T-cell (primary cell): ENCODE measurements at regions not wholly inside any gene's neighbourhood (a gene's known extent, or its start where the extent isn't known, plus 50 kb on each side); places are given as distances from the start of the nearest gene placed in this dataset.

Experiments used
- ATAC-seq, 4 experiments: fragments of 200-7000 bp in 3 of 4; fragments of 150-1000 bp in 1 of 4; cut with Tn5 transposase; replicated peaks in 1 of 4; 1 replicate in 3 of 4; 2 replicates in 1 of 4; pipeline ENCODE4 v1.10.0; 2021; ENCODE audit warnings: moderate library complexity in 3 of 4, mild to moderate bottlenecking in 2 of 4, moderate number of reproducible peaks in 1 of 4
- CTCF ChIA-PET, 2 donors: fragments of 300-600 bp; sonication (Branson Sonifier 250); formaldehyde crosslinking; loops; one replicate each; lab custom pipeline; 2022; ENCODE audit warnings: antibody characterized with exemption in 2 of 2; lab: Charles Lee
- POLR2A ChIA-PET, 2 donors: fragments of 300-600 bp; sonication (Branson Sonifier 250); formaldehyde crosslinking; loops; one replicate each; lab custom pipeline; 2022; ENCODE audit warnings: antibody characterized with exemption in 2 of 2; lab: Charles Lee
- DNase-seq, 35 experiments: peaks; one replicate each; pipeline versions ENCODE4 v3.0.0 to v3.0.0-alpha.2; 2013 to 2023
- H3K27ac ChIP-seq: one replicate; pipeline ENCODE4 v1.5.1; 2013; ENCODE audit warnings: low read length
- H3K27me3 ChIP-seq, 2 experiments: replicated peaks in 1 of 2; 1 replicate in 1 of 2; 2 replicates in 1 of 2; pipeline versions ENCODE4 v1.6.1 to v1.7.0; 2013; ENCODE audit warnings: low read length in 1 of 2, mixed read lengths in 1 of 2; ENCODE audit not compliant: control insufficient read depth in 2 of 2, insufficient read depth in 2 of 2; ENCODE audit errors: extremely low read depth in 1 of 2
- H3K36me3 ChIP-seq, 2 donors: 1 replicate in 1 of 2; 2 replicates in 1 of 2; pipeline versions ENCODE4 v1.6.1 to v1.7.0; 2013; ENCODE audit warnings: low read length in 1 of 2; ENCODE audit not compliant: control insufficient read depth in 2 of 2, insufficient read depth in 1 of 2; ENCODE audit errors: extremely low read depth in 1 of 2
- H3K4me1 ChIP-seq, 2 experiments: 1 replicate in 1 of 2; 2 replicates in 1 of 2; pipeline versions ENCODE4 v1.6.1 to v1.7.0; 2013; ENCODE audit warnings: low read length in 2 of 2, mixed read lengths in 1 of 2; ENCODE audit not compliant: insufficient read depth in 2 of 2, control insufficient read depth in 1 of 2; ENCODE audit errors: extremely low read depth in 1 of 2
- H3K4me3 ChIP-seq, 2 donors: 1 replicate in 1 of 2; 2 replicates in 1 of 2; pipeline versions ENCODE4 v1.5.1 to v1.7.0; 2013; ENCODE audit warnings: mild to moderate bottlenecking in 2 of 2, low read length in 1 of 2, moderate library complexity in 1 of 2; ENCODE audit not compliant: control insufficient read depth in 1 of 2; ENCODE audit errors: extremely low read depth in 1 of 2
- H3K9me3 ChIP-seq: 2 replicates; pipeline ENCODE4 v1.7.0; 2013
- H3K27ac Mint-ChIP-seq, 2 donors: one replicate each; pipeline ENCODE4 v1.8.0; 2020 to 2021; ENCODE audit warnings: mild to moderate bottlenecking in 2 of 2, mixed read lengths in 2 of 2
- H3K27me3 Mint-ChIP-seq, 2 donors: one replicate each; pipeline ENCODE4 v1.8.0; 2021 to 2022; ENCODE audit warnings: mixed read lengths in 2 of 2
- H3K36me3 Mint-ChIP-seq: one replicate; pipeline ENCODE4 v1.8.0; 2021; ENCODE audit warnings: mixed read lengths
- H3K4me1 Mint-ChIP-seq, 3 donors: one replicate each; pipeline ENCODE4 v1.8.0; 2020 to 2022; ENCODE audit warnings: mixed read lengths in 3 of 3, mild to moderate bottlenecking in 1 of 3
- H3K4me3 Mint-ChIP-seq, 3 donors: one replicate each; pipeline ENCODE4 v1.8.0; 2020 to 2022; ENCODE audit warnings: mild to moderate bottlenecking in 3 of 3, mixed read lengths in 3 of 3, moderate library complexity in 3 of 3
- H3K9me3 Mint-ChIP-seq, 3 donors: one replicate each; pipeline ENCODE4 v1.8.0; 2020 to 2022; ENCODE audit warnings: mixed read lengths in 3 of 3
- WGBS: methylation state at CpG from one replicate; pipeline ENCODE4 v1.1.5; 2013; ENCODE audit warnings: missing lambda C conversion rate; ENCODE audit not compliant: insufficient coverage; 5-methylcytosine and 5-hydroxymethylcytosine counted together

GRCh38 chr1:29698626-29699025, 462.3 kb downstream of the PTPRU start:
- Histone ChIP-seq H3K4me1 (no peaks in the 10 kb centered on the region), H3K4me3 (no peak overlapping the region), H3K36me3 (no peaks in the 10 kb centered on the region), H3K27ac (no peak overlapping the region), H3K27me3 (peaks cover 0 to 38% of the 10 kb centered on the region in 2 experiments), H3K9me3 (no peaks in the 10 kb centered on the region)
- no peak overlapping the region for H3K27ac Mint-ChIP-seq
- POLR2A ChIA-PET = no interaction called here
- DNase-seq (no peak), ATAC-seq (no peak)
- peaks cover 27 to 31% of the 10 kb centered on the region in 2 donors for H3K27me3 Mint-ChIP-seq
- no peaks in the 10 kb centered on the region for H3K4me1 Mint-ChIP-seq
- H3K36me3 Mint-ChIP-seq = no peaks in the 10 kb centered on the region
- no peak overlapping the region for H3K4me3 Mint-ChIP-seq
- WGBS = 85% methylated on average over 10 of the region's 12 CpGs
- H3K9me3 Mint-ChIP-seq = peaks cover 0 to 4% (median 3%) of the 10 kb centered on the region in 3 donors
- CTCF ChIA-PET = no interaction called here

- no peak for ATAC-seq
- WGBS = 67% methylated on average over 2 of the region's 7 CpGs
Measured at GRCh38 chr1:29698033-29698432, 461.7 kb downstream of the PTPRU start.

GRCh38 chr1:29697391-29697780, 461.1 kb downstream of the PTPRU start:
- H3K27me3 ChIP-seq = peaks cover 0 to 37% of the 10 kb centered on the region in 2 experiments
- Mint-ChIP-seq H3K27me3 (peaks cover 22 to 26% of the 10 kb centered on the region in 2 donors), H3K9me3 (peaks cover 0 to 6% (median 4%) of the 10 kb centered on the region in 3 donors), H3K27ac (no peak overlapping the region), H3K4me3 (no peak overlapping the region), H3K36me3 (no peaks in the 10 kb centered on the region), H3K4me1 (no peaks in the 10 kb centered on the region)
- ChIA-PET CTCF (no interaction called here), POLR2A (no interaction called here)
- no peak overlapping the region for H3K4me3 ChIP-seq
- ATAC-seq (no peak), DNase-seq (no peak)
- no peak overlapping the region for H3K27ac ChIP-seq
- no peaks in the 10 kb centered on the region for H3K9me3 ChIP-seq
- H3K36me3 ChIP-seq = no peaks in the 10 kb centered on the region
- WGBS = 100% methylated on average over 5 of the region's 10 CpGs
- no peaks in the 10 kb centered on the region for H3K4me1 ChIP-seq

More at GRCh38 chr1:29698033-29698432, 461.7 kb downstream of the PTPRU start:
- no peaks in the 10 kb centered on the region for H3K4me1 Mint-ChIP-seq
- no peaks in the 10 kb centered on the region for H3K36me3 Mint-ChIP-seq
- peaks cover 0 to 37% of the 10 kb centered on the region in 2 experiments for H3K27me3 ChIP-seq
- no peak overlapping the region for H3K4me3 Mint-ChIP-seq
- no peaks in the 10 kb centered on the region for H3K9me3 ChIP-seq
- H3K4me1 ChIP-seq = no peaks in the 10 kb centered on the region
- no peak overlapping the region for H3K4me3 ChIP-seq
- H3K36me3 ChIP-seq = no peaks in the 10 kb centered on the region
- ChIA-PET CTCF (no interaction called here), POLR2A (no interaction called here)
- no peak for DNase-seq
- no peak overlapping the region for H3K27ac Mint-ChIP-seq
- no peak overlapping the region for H3K27ac ChIP-seq
- H3K27me3 Mint-ChIP-seq = peaks cover 24 to 31% of the 10 kb centered on the region in 2 donors
- H3K9me3 Mint-ChIP-seq = peaks cover 0 to 6% (median 4%) of the 10 kb centered on the region in 3 donors

- POLR2A ChIA-PET = no interaction called here
- Histone ChIP-seq H3K27ac (no peak overlapping the region), H3K9me3 (no peaks in the 10 kb centered on the region), H3K4me1 (no peaks in the 10 kb centered on the region), H3K4me3 (no peak overlapping the region), H3K27me3 (peaks cover 0 to 34% of the 10 kb centered on the region in 2 experiments), H3K36me3 (no peaks in the 10 kb centered on the region)
- ATAC-seq (no peak), DNase-seq (no peak)
- Mint-ChIP-seq H3K4me1 (peaks cover 0 to 2% (median 0%) of the 10 kb centered on the region in 3 donors), H3K9me3 (peaks cover 0 to 6% (median 4%) of the 10 kb centered on the region in 3 donors), H3K36me3 (no peaks in the 10 kb centered on the region), H3K4me3 (no peak overlapping the region), H3K27ac (no peak overlapping the region), H3K27me3 (peaks cover 21 to 26% of the 10 kb centered on the region in 2 donors)
- 74% methylated on average over 16 of the region's 20 CpGs for WGBS
- CTCF ChIA-PET = no interaction called here
Measured at GRCh38 chr1:29696656-29697390, 460.5 kb downstream of the PTPRU start.

GRCh38 chr1:29695803-29696202, 459.5 kb downstream of the PTPRU start:
- peaks cover 0 to 31% of the 10 kb centered on the region in 2 experiments for H3K27me3 ChIP-seq
- ChIA-PET POLR2A (no interaction called here), CTCF (no interaction called here)
- H3K9me3 ChIP-seq = no peaks in the 10 kb centered on the region
- H3K4me3 ChIP-seq = no peak overlapping the region
- 67% methylated on average over 1 of the region's 5 CpGs for WGBS
- H3K9me3 Mint-ChIP-seq = peaks cover 0 to 6% (median 4%) of the 10 kb centered on the region in 3 donors
- no peaks in the 10 kb centered on the region for H3K36me3 Mint-ChIP-seq
- DNase-seq (no peak), ATAC-seq (no peak)
- H3K4me1 ChIP-seq = no peaks in the 10 kb centered on the region
- H3K4me1 Mint-ChIP-seq = peaks cover 0 to 2% (median 0%) of the 10 kb centered on the region in 3 donors
- no peaks in the 10 kb centered on the region for H3K36me3 ChIP-seq
- H3K27me3 Mint-ChIP-seq = peaks cover 21 to 24% of the 10 kb centered on the region in 2 donors
- H3K27ac ChIP-seq = no peak overlapping the region
- H3K4me3 Mint-ChIP-seq = no peak overlapping the region
- H3K27ac Mint-ChIP-seq = no peak overlapping the region

GRCh38 chr1:29695036-29695435, 458.7 kb downstream of the PTPRU start:
- POLR2A ChIA-PET = no interaction called here
- H3K27me3 Mint-ChIP-seq = peaks cover 24 to 28% of the 10 kb centered on the region in 2 donors
- CTCF ChIA-PET = no interaction called here

More at GRCh38 chr1:29695036-29695435, 458.7 kb downstream of the PTPRU start:
- Histone ChIP-seq H3K4me1 (no peaks in the 10 kb centered on the region), H3K27ac (no peak overlapping the region), H3K4me3 (no peak overlapping the region), H3K9me3 (no peaks in the 10 kb centered on the region), H3K27me3 (peaks cover 0 to 33% of the 10 kb centered on the region in 2 experiments), H3K36me3 (no peaks in the 10 kb centered on the region)
- DNase-seq = no peak
- WGBS = 38% methylated on average over 2 of the region's 3 CpGs
- H3K4me3 Mint-ChIP-seq = no peak overlapping the region
- no peaks in the 10 kb centered on the region for H3K36me3 Mint-ChIP-seq
- H3K9me3 Mint-ChIP-seq = peaks cover 0 to 6% (median 4%) of the 10 kb centered on the region in 3 donors
- no peak for ATAC-seq
- no peak overlapping the region for H3K27ac Mint-ChIP-seq
- peaks cover 0 to 2% (median 0%) of the 10 kb centered on the region in 3 donors for H3K4me1 Mint-ChIP-seq
